NCI-H526 (cell line): ENCODE measurements at regions not wholly inside any gene's neighbourhood (a gene's known extent, or its start where the extent isn't known, plus 50 kb on each side); places are given as distances from the start of the nearest gene placed in this dataset.

Source experiments
- DNase-seq, 2 experiments: peaks; one replicate each; lab custom pipeline; 2025; lab: John Stamatoyannopoulos, UW

- DNase-seq, result no peak
These were observed 589.1 kb downstream of the PTPRU start for GRCh38 chr1:29825274-29825940.

- DNase-seq, result no peak
These were observed 588.4 kb downstream of the PTPRU start for GRCh38 chr1:29824511-29825273.

GRCh38 chr1:29824025-29824424, 587.7 kb downstream of the PTPRU start:
- no peak for DNase-seq

- DNase-seq, result no peak
These were observed 587.2 kb downstream of the PTPRU start for GRCh38 chr1:29823561-29823960.

GRCh38 chr1:29821605-29822004, 585.3 kb downstream of the PTPRU start:
- peak; percentile 13 to 43 for DNase-seq

- no peak for DNase-seq
These were observed 584.1 kb downstream of the PTPRU start for GRCh38 chr1:29820401-29820800.

GRCh38 chr1:29812408-29813135, 576.2 kb downstream of the PTPRU start:
- DNase-seq, result no peak

- no peak for DNase-seq
These were observed 575.5 kb downstream of the PTPRU start for GRCh38 chr1:29811727-29812407.

GRCh38 chr1:29811247-29811646, 574.9 kb downstream of the PTPRU start:
- DNase-seq, result no peak

GRCh38 chr1:29810121-29811120, 574.1 kb downstream of the PTPRU start:
- no peak for DNase-seq

- DNase-seq, result no peak
These were observed 573.3 kb downstream of the PTPRU start for GRCh38 chr1:29809446-29810120.

GRCh38 chr1:29808141-29808995, 572.0 kb downstream of the PTPRU start:
- DNase-seq, result no peak

GRCh38 chr1:29807689-29808088, 571.4 kb downstream of the PTPRU start:
- DNase-seq, result no peak

- DNase-seq, result no peak
These were observed 570.5 kb downstream of the PTPRU start for GRCh38 chr1:29806646-29807319.

- DNase-seq, result no peak
These were observed 569.5 kb downstream of the PTPRU start for GRCh38 chr1:29805896-29806160.

GRCh38 chr1:29805122-29805895, 569.0 kb downstream of the PTPRU start:
- DNase-seq, result no peak

GRCh38 chr1:29804181-29804899, 568.0 kb downstream of the PTPRU start:
- no peak for DNase-seq

- DNase-seq, result no peak
These were observed 567.2 kb downstream of the PTPRU start for GRCh38 chr1:29803486-29803885.
